Parathyroid adenoma (tissue), 2 donors: ENCODE measurements at regions not wholly inside any gene's neighbourhood (a gene's known extent, or its start where the extent isn't known, plus 50 kb on each side); places are given as distances from the start of the nearest gene placed in this dataset.

Source experiments
- H2AFZ ChIP-seq: fragments of 300-600 bp; sonication (generic); one replicate; pipeline ENCODE4 v1.7.0; 2017; ENCODE audit warnings: antibody characterized with exemption, mild to moderate bottlenecking
- H3K27ac ChIP-seq: fragments of 300-600 bp; sonication (generic); one replicate; pipeline ENCODE4 v1.7.0; 2017
- H3K27me3 ChIP-seq: fragments of 300-600 bp; sonication (generic); one replicate; pipeline ENCODE4 v1.7.0; 2017; ENCODE audit warnings: low read length; ENCODE audit not compliant: control insufficient read depth, insufficient read depth
- H3K36me3 ChIP-seq: fragments of 300-600 bp; sonication (generic); one replicate; pipeline ENCODE4 v1.7.0; 2017; ENCODE audit warnings: low read length; ENCODE audit not compliant: control insufficient read depth, insufficient read depth
- H3K4me1 ChIP-seq: fragments of 300-600 bp; sonication (generic); one replicate; pipeline ENCODE4 v1.7.0; 2017; ENCODE audit warnings: control low read depth
- H3K4me2 ChIP-seq: fragments of 300-600 bp; sonication (generic); one replicate; pipeline ENCODE4 v1.7.0; 2017; ENCODE audit warnings: low read length
- H3K4me3 ChIP-seq: fragments of 300-600 bp; sonication (generic); one replicate; pipeline ENCODE4 v1.7.0; 2017; ENCODE audit warnings: low read depth, low read length
- H3K79me2 ChIP-seq: fragments of 300-600 bp; sonication (generic); one replicate; pipeline ENCODE4 v1.7.0; 2017; ENCODE audit warnings: control low read depth
- H3K9ac ChIP-seq: fragments of 300-600 bp; sonication (generic); one replicate; pipeline ENCODE4 v1.7.0; 2017; ENCODE audit warnings: mild to moderate bottlenecking
- H3K9me3 ChIP-seq: fragments of 300-600 bp; sonication (generic); one replicate; pipeline ENCODE4 v1.7.0; 2017; ENCODE audit warnings: low read length; ENCODE audit not compliant: control insufficient read depth
- TF ChIP-seq, protein P1 (sequence below): fragments of 300-600 bp; sonication (generic); IDR thresholded peaks from one replicate; pipeline ENCODE4 v1.7.0; 2017; ENCODE audit warnings: antibody characterized with exemption, mild to moderate bottlenecking
- donor health status: primary hyperparathyroidism.

DNA sequence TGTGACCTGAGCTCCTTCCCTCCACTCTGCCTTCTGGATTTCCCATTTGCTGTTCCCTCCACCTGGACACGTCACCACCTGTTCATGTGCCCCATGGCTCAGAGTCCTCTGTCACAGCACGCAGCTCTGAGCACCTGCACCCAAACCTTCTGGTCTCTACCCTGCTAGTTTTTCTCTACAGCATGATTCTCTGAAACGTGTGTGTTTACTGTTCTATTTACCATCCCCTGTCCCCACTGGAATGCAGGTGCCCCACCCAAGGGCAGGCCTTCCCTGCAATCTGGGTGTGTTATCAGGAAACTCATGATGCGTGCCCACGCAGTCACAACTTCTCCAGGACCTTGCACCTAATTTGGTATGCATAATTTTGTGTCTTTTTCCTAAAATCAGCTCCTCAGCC, 284.4 kb upstream of the IGFBP3 start:
- Histone ChIP-seq H3K27ac (no peak overlapping the region), H3K36me3 (no peaks in the 10 kb centered on the region), H3K79me2 (no peaks in the 10 kb centered on the region), H3K9me3 (no peaks in the 10 kb centered on the region), H3K4me2 (no peak overlapping the region), H3K9ac (no peak overlapping the region), H3K27me3 (no peaks in the 10 kb centered on the region), H3K4me1 (peaks cover 4% of the 10 kb centered on the region), H2AFZ (no peak overlapping the region), H3K4me3 (no peak overlapping the region)
- TF ChIP-seq, protein P1, sequence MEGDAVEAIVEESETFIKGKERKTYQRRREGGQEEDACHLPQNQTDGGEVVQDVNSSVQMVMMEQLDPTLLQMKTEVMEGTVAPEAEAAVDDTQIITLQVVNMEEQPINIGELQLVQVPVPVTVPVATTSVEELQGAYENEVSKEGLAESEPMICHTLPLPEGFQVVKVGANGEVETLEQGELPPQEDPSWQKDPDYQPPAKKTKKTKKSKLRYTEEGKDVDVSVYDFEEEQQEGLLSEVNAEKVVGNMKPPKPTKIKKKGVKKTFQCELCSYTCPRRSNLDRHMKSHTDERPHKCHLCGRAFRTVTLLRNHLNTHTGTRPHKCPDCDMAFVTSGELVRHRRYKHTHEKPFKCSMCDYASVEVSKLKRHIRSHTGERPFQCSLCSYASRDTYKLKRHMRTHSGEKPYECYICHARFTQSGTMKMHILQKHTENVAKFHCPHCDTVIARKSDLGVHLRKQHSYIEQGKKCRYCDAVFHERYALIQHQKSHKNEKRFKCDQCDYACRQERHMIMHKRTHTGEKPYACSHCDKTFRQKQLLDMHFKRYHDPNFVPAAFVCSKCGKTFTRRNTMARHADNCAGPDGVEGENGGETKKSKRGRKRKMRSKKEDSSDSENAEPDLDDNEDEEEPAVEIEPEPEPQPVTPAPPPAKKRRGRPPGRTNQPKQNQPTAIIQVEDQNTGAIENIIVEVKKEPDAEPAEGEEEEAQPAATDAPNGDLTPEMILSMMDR = no peak

DNA sequence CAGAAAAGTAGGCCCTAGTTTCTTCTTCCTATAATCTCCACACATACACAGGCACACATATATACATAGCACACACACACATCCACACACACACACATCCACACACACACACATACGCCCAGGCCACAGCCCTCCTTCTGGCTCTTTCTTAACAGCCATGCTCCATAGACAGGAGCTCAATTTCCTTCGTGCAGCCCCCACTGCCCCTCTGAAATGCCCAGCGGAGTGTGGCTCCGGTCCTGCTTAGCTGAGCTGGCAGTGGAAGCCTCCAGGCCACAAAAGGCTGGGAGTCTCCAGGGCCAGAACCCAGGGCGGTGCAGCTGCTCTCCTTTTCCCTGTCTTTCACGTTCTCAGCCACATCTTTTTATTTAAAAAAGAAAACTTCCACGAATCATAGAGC, 282.9 kb upstream of the IGFBP3 start:
- no peak overlapping the region for H3K4me2 ChIP-seq
- no peaks in the 10 kb centered on the region for H3K36me3 ChIP-seq
- no peak overlapping the region for H3K9ac ChIP-seq
- H3K4me1 ChIP-seq = peaks cover 4% of the 10 kb centered on the region
- no peak overlapping the region for H2AFZ ChIP-seq
- no peaks in the 10 kb centered on the region for H3K27me3 ChIP-seq
- H3K4me3 ChIP-seq = no peak overlapping the region
- TF ChIP-seq, protein P1 = no peak
- no peaks in the 10 kb centered on the region for H3K9me3 ChIP-seq
- no peak overlapping the region for H3K27ac ChIP-seq
- no peaks in the 10 kb centered on the region for H3K79me2 ChIP-seq

GRCh38 chr7:46202379-46202778, 281.3 kb upstream of the IGFBP3 start:
- Histone ChIP-seq H3K79me2 (no peaks in the 10 kb centered on the region), H3K27ac (no peak overlapping the region), H3K4me2 (no peak overlapping the region), H3K9ac (no peak overlapping the region), H2AFZ (no peak overlapping the region), H3K27me3 (no peaks in the 10 kb centered on the region), H3K4me3 (no peak overlapping the region), H3K4me1 (peaks cover 4% of the 10 kb centered on the region), H3K9me3 (no peaks in the 10 kb centered on the region), H3K36me3 (no peaks in the 10 kb centered on the region)
- TF ChIP-seq, protein P1 = no peak

GRCh38 chr7:46201961-46202360, 280.9 kb upstream of the IGFBP3 start:
- Histone ChIP-seq H3K27ac (no peak overlapping the region), H3K9ac (no peak overlapping the region), H3K36me3 (no peaks in the 10 kb centered on the region), H3K79me2 (no peaks in the 10 kb centered on the region), H3K9me3 (no peaks in the 10 kb centered on the region), H2AFZ (no peak overlapping the region), H3K4me2 (no peak overlapping the region), H3K4me1 (peaks cover 4% of the 10 kb centered on the region), H3K4me3 (no peak overlapping the region), H3K27me3 (no peaks in the 10 kb centered on the region)
- TF ChIP-seq, protein P1 = no peak

DNA sequence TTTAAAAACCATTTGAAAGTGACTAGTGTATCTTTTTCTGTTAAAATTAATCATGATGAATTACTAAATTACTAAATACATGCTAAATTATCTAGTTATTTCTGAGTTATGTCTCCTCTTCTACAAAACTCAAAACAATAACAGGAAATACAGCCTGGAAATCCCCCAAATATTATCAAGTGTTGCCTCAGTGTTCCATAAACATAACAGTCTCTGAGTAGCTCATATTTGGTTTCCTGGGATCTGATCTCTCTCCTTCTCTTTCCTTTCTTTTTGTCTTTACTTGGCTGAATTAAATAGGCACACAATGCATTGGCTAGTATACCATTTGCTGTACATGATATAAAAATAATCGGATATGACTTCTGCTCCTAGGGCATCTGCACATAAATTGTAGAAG, 277.6 kb upstream of the IGFBP3 start:
- Histone ChIP-seq H3K4me2 (no peak overlapping the region), H2AFZ (no peak overlapping the region)

More for the DNA sequence above, 277.6 kb upstream of the IGFBP3 start:
- Histone ChIP-seq H3K27ac (no peak overlapping the region), H3K9me3 (no peaks in the 10 kb centered on the region), H3K79me2 (no peaks in the 10 kb centered on the region), H3K4me1 (peaks cover 4% of the 10 kb centered on the region), H3K36me3 (no peaks in the 10 kb centered on the region), H3K4me3 (no peak overlapping the region), H3K27me3 (no peaks in the 10 kb centered on the region), H3K9ac (no peak overlapping the region)
- TF ChIP-seq, protein P1 = no peak
